IgD-negative memory B cell (primary cell): ENCODE measurements at regions not wholly inside any gene's neighbourhood (a gene's known extent, or its start where the extent isn't known, plus 50 kb on each side); places are given as distances from the start of the nearest gene placed in this dataset.

Source experiments
- H3K27ac Mint-ChIP-seq, 3 donors: one replicate each; pipeline ENCODE4 v1.8.0; 2020 to 2022; ENCODE audit warnings: mild to moderate bottlenecking in 3 of 3, mixed read lengths in 3 of 3, moderate library complexity in 1 of 3
- H3K27me3 Mint-ChIP-seq: one replicate; pipeline ENCODE4 v1.8.0; 2021; ENCODE audit warnings: mixed read lengths
- H3K36me3 Mint-ChIP-seq: one replicate; pipeline ENCODE4 v1.8.0; 2020; ENCODE audit warnings: mild to moderate bottlenecking, mixed read lengths
- H3K4me1 Mint-ChIP-seq, 3 donors: one replicate each; pipeline ENCODE4 v1.8.0; 2020 to 2022; ENCODE audit warnings: mixed read lengths in 3 of 3, mild to moderate bottlenecking in 1 of 3
- H3K4me3 Mint-ChIP-seq, 4 donors: one replicate each; pipeline ENCODE4 v1.8.0; 2020 to 2022; ENCODE audit warnings: mild to moderate bottlenecking in 4 of 4, mixed read lengths in 4 of 4, moderate library complexity in 3 of 4
- H3K9me3 Mint-ChIP-seq, 3 donors: one replicate each; pipeline ENCODE4 v1.8.0; 2020 to 2021; ENCODE audit warnings: mixed read lengths in 3 of 3, mild to moderate bottlenecking in 1 of 3

DNA sequence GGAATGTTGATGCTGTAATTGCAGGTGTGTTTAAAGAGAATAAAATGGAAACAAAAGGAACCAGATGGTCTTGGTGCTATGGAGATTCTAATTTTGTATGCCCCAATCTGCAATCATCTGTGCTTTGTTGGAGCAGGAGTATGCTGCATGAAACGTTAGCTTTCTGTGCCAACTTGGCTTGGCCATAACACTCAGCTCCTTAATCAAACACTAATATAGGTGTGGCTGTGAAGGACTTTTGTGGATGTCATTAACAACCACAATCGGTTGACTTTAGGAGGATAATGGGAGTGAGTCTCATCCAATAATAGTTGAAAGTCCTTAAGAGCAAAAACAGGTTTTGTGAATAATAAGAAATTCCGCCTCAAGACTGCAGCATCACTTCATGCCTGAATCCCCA lies 399.2 kb downstream of the NLGN4X start:
- H3K4me1 Mint-ChIP-seq, result peaks cover 0 to 3% (median 0%) of the 10 kb centered on the region in 3 donors
- H3K36me3 Mint-ChIP-seq, result no peaks in the 10 kb centered on the region
- H3K27me3 Mint-ChIP-seq, result no peaks in the 10 kb centered on the region

DNA sequence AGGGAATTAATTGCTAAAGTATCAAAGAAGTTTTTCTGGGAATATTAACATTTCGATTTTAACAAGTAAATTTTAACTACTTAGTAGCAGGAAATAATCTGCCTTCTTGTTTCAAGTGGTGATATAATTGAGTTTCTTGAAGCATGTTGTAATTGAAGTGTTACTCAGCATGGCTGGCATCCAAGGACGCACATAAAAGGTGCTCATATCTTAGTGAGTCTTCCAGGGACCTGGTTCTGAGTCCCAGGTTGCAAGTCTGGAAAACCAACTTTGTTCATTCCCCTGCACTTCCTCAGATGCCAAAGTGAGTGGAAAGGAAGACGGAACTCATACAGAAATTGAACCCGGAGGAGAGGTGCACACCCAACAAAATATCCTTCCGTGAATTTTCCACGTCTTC lies 399.6 kb downstream of the NLGN4X start:
- no peaks in the 10 kb centered on the region for H3K27me3 Mint-ChIP-seq
- H3K4me3 Mint-ChIP-seq, result peak overlapping the region in 1 of 4 donors; percentile 6
- H3K9me3 Mint-ChIP-seq, result peaks cover 0 to 5% (median 0%) of the 10 kb centered on the region in 3 donors
- no peak overlapping the region for H3K27ac Mint-ChIP-seq
- H3K36me3 Mint-ChIP-seq, result no peaks in the 10 kb centered on the region
- peaks cover 0 to 3% (median 0%) of the 10 kb centered on the region in 3 donors for H3K4me1 Mint-ChIP-seq

More for the DNA sequence above, 399.2 kb downstream of the NLGN4X start:
- Mint-ChIP-seq H3K4me3 (no peak overlapping the region), H3K9me3 (peaks cover 0 to 5% (median 0%) of the 10 kb centered on the region in 3 donors), H3K27ac (no peak overlapping the region)

DNA sequence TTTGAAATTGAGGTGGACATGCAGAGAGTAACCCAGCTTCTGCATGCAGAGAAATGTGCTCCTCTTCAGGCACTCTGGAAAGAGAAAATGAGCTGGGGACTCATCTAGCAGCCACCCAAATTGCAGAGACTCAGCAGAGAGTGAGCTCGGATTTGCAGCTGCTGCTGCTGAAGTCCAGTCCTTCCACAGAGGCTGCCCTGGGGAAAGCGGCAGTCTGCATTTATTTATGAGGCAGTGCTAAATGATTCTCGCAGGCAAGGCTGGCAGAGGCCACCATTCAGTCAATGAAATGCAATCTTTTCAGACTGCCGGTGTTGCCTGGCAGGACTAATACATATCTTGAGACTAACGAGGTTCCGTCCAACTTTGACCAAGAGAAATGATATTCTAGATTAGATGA lies 404.8 kb downstream of the NLGN4X start:
- Mint-ChIP-seq H3K36me3 (no peaks in the 10 kb centered on the region), H3K27me3 (no peaks in the 10 kb centered on the region), H3K27ac (no peak overlapping the region), H3K9me3 (peaks cover 0 to 3% (median 0%) of the 10 kb centered on the region in 3 donors), H3K4me1 (peaks cover 0 to 3% (median 0%) of the 10 kb centered on the region in 3 donors), H3K4me3 (no peak overlapping the region)

DNA sequence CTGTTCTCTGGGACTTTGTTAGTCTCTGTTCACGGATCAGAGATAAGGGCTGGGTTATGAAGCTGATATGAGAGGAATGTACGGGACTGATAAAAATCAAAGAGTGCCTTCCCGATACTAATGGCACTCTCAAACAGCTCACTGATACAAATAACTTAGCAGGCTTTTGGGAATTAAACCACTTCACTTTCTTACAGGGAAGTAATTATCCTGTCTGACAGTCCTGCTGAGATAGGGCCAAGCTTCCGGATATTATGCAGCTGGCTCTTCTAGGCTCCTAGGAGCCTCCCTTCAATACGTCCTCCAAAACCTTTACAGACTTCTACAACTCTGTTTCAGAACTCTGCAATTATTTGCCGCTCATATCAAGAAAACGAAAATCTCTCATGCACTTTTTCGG lies 418.0 kb downstream of the NLGN4X start:
- H3K9me3 Mint-ChIP-seq, result peaks cover 0 to 9% (median 0%) of the 10 kb centered on the region in 3 donors
- no peaks in the 10 kb centered on the region for H3K36me3 Mint-ChIP-seq
- no peaks in the 10 kb centered on the region for H3K4me1 Mint-ChIP-seq
- H3K4me3 Mint-ChIP-seq, result no peak overlapping the region
- H3K27ac Mint-ChIP-seq, result no peak overlapping the region
- H3K27me3 Mint-ChIP-seq, result peaks cover 3% of the 10 kb centered on the region

DNA sequence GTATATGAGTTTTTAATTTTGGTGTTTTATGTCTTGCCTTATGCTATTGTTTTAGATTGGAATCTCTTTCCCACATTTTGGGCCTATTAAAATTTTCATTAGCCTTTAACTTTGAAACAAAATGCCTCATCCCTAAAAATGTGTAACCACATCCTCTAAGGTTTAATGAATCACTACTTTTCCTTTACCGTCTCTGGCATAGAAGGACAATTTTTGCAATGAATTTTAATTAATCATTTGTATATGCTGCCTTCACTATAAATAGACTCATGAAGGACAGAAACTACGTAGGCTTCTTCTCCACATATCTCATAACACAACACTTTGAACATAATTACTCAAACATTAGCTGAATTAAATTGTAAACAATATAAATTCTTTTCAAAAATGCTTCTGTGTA lies 421.5 kb downstream of the NLGN4X start:
- Mint-ChIP-seq H3K4me3 (no peak overlapping the region), H3K9me3 (peaks cover 2 to 8% (median 3%) of the 10 kb centered on the region in 3 donors), H3K27ac (no peak overlapping the region), H3K27me3 (peaks cover 3% of the 10 kb centered on the region), H3K36me3 (no peaks in the 10 kb centered on the region), H3K4me1 (no peaks in the 10 kb centered on the region)

DNA sequence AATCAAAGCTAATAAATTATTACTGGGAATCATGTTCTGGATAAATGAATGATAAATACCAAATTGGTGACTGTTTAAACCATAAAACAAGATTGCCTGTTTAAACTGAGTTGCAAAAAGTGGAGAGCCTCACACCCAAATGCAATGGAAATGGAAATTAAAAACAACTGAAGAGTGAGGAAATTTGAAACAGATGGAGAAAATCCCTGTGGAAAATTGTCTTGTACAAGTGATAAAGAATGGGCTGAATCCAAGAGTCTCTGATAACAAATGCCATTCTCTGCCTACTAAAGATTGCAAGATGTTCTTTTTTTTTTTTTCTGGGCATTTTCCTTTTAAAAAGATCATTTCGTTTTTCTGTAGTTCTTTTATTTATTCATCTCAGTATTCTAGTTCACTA lies 426.3 kb downstream of the NLGN4X start:
- no peaks in the 10 kb centered on the region for H3K4me1 Mint-ChIP-seq
- no peak overlapping the region for H3K4me3 Mint-ChIP-seq
- peaks cover 4 to 10% (median 4%) of the 10 kb centered on the region in 3 donors for H3K9me3 Mint-ChIP-seq
- H3K36me3 Mint-ChIP-seq, result no peaks in the 10 kb centered on the region
- no peak overlapping the region for H3K27ac Mint-ChIP-seq
- no peaks in the 10 kb centered on the region for H3K27me3 Mint-ChIP-seq

DNA sequence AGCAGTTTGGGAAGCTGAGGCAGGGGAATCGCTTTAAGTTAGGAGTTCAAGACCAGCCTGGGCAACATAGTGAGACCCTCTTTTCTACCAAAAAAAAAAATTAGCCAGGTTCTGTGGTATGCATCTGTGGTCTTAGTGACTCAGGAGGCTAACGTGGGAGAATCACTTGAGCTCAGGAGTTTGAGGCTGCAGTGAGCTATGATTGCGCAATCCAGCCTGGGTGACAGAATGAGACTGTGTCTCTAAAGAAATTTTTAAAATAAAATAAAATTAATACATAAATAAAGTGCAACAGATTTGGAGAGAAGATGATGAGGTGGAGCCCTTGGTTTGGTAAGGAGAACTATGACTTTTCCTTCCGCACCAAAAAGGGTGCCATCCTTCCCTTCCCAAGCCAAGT lies 436.9 kb downstream of the NLGN4X start:
- Mint-ChIP-seq H3K4me1 (no peaks in the 10 kb centered on the region), H3K36me3 (no peaks in the 10 kb centered on the region), H3K27me3 (no peaks in the 10 kb centered on the region), H3K27ac (no peak overlapping the region), H3K4me3 (no peak overlapping the region), H3K9me3 (peaks cover 0 to 4% (median 2%) of the 10 kb centered on the region in 3 donors)

DNA sequence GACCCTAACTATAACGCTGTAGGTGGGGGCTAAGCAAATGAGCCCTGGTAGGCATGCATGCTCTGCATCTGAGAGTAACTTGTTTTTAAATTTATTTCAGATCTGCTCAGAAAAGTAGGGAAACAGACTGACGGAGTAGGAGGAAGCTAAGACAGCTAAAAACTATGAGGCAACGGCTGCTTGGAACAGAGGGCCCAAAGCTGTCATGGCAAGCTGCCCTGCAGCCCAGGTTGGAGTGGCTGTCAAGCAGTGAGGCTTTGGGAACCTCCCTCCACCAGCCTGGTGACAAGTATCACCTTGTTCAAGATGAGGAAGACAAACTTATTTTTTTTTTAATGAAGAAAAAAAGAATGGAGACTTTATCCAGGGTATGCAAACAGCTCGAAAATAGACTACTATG lies 439.8 kb downstream of the NLGN4X start:
- Mint-ChIP-seq H3K36me3 (no peaks in the 10 kb centered on the region), H3K9me3 (peaks cover 0 to 4% (median 0%) of the 10 kb centered on the region in 3 donors), H3K4me1 (no peaks in the 10 kb centered on the region), H3K27me3 (no peaks in the 10 kb centered on the region), H3K27ac (no peak overlapping the region), H3K4me3 (no peak overlapping the region)

DNA sequence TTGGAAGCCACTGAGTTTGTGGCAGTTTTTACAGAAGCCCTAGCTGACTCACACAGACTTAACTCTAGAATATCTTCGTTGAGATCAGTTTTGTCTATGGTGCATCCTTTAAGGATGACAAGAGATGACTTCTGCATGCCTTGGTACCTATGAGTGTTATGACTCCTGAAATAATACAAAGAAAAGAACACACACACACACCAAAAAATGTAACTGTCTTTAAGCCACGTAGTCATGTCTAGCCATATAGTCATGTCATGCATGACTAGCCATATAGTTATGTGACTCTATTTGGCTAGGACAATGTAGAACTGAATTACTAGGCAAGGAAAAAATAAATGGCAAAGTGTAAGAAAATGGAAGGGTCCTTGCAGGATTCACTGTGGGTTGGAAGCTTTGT lies 447.8 kb downstream of the NLGN4X start:
- peaks cover 0 to 5% (median 3%) of the 10 kb centered on the region in 3 donors for H3K9me3 Mint-ChIP-seq
- no peaks in the 10 kb centered on the region for H3K27me3 Mint-ChIP-seq
- no peaks in the 10 kb centered on the region for H3K36me3 Mint-ChIP-seq
- no peak overlapping the region for H3K27ac Mint-ChIP-seq
- H3K4me1 Mint-ChIP-seq, result peaks cover 0 to under 1% (median 0%) of the 10 kb centered on the region in 3 donors
- no peak overlapping the region for H3K4me3 Mint-ChIP-seq

DNA sequence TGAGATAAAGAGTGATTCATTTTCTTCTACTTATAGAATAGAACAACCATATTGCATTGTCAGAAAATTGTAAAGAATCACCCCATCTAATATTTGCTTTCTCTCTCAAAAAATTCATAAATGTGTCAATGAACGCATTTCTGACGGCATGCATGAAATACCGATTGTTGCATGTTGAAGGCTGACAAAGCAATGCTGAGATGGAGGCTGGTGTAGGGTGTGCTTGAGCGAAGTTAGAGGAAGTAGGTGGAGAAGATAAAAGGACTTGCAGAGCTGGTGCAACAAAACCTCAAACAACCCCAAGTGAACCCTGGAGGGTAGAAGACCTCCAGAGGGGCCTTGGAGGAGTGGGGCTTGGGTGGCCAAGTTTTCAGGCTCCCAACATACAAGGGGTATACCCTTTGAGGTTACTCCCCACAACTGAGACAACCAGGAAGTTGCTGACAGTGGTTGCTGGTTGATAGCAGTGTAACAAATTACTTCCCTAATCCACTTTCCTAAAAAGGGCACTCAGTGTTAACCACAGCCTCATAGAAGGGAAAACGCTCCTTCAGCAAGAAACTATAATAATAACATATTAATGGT lies 452.7 kb downstream of the NLGN4X start:
- Mint-ChIP-seq H3K27ac (no peak overlapping the region), H3K9me3 (peaks cover 0 to 5% (median 5%) of the 10 kb centered on the region in 3 donors), H3K4me1 (peaks cover 0 to 1% (median 0%) of the 10 kb centered on the region in 3 donors), H3K36me3 (no peaks in the 10 kb centered on the region), H3K4me3 (no peak overlapping the region), H3K27me3 (no peaks in the 10 kb centered on the region)

DNA sequence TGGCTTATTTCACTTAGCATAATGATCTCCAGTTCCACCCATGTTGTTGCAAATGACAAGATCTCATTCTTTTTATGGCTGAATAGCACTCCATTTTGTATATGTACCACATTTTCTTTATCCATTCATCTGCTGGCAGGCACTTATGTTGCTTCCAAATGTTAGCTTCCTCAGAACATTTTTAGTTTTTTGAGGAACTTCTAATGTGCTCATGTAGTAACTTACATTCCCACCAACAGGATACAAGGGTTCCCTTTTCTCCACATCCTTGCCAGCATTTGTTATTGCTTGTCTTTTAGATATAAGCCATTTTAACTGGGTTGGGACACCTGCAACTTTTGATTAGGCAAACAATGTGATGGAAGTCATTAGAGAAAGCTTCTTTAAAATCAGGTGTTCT lies 454.2 kb downstream of the NLGN4X start:
- no peak overlapping the region for H3K27ac Mint-ChIP-seq
- no peaks in the 10 kb centered on the region for H3K27me3 Mint-ChIP-seq
- peaks cover 0 to 5% (median 0%) of the 10 kb centered on the region in 3 donors for H3K9me3 Mint-ChIP-seq
- no peaks in the 10 kb centered on the region for H3K36me3 Mint-ChIP-seq
- no peak overlapping the region for H3K4me3 Mint-ChIP-seq
- peaks cover 0 to 1% (median 0%) of the 10 kb centered on the region in 3 donors for H3K4me1 Mint-ChIP-seq

DNA sequence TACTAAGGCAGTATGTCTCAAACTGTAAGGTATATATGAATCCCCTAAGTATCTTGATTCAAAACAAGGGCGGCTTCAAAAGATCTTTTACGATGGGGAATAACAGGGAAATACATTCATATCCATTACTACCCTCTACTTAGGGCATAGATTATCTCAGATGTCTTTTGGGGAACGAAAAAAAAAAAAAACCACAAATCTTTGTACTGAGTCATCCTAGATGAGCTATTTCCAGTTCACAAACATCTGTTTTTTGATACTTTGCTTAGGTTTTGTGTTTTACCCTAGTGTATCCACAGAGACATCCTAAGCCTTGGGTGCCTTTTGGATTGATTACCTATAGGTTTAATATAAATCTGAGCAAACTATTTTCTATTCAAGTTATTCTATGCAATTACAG lies 457.2 kb downstream of the NLGN4X start:
- Mint-ChIP-seq H3K4me1 (peaks cover 0 to 1% (median 0%) of the 10 kb centered on the region in 3 donors), H3K27ac (no peak overlapping the region)

DNA sequence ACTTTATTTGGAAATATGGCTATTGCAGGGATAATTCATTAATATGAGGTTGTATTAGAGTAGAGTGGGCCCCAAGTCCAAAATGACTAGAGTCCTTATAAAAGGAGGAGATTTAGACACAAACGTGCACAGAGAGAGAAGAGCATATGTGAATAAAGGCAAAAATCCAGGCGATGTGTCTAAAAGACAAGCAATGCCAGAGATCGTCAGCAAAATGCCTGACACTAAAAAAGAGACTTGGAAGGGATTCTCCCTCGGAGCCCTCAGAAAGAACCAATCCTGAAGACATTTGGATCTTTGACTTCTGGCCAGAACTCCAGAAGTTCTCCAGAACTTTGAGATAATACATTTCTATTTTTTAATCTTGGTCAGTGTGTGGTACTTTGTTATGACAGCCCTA lies 472.1 kb downstream of the NLGN4X start:
- H3K4me1 Mint-ChIP-seq, result peaks cover 0 to 2% (median 0%) of the 10 kb centered on the region in 3 donors
- peaks cover 4% of the 10 kb centered on the region for H3K36me3 Mint-ChIP-seq

More for the DNA sequence above, 457.2 kb downstream of the NLGN4X start:
- H3K9me3 Mint-ChIP-seq, result peaks cover 0 to 2% (median 0%) of the 10 kb centered on the region in 3 donors
- H3K36me3 Mint-ChIP-seq, result no peaks in the 10 kb centered on the region
- H3K4me3 Mint-ChIP-seq, result no peak overlapping the region
- no peaks in the 10 kb centered on the region for H3K27me3 Mint-ChIP-seq

DNA sequence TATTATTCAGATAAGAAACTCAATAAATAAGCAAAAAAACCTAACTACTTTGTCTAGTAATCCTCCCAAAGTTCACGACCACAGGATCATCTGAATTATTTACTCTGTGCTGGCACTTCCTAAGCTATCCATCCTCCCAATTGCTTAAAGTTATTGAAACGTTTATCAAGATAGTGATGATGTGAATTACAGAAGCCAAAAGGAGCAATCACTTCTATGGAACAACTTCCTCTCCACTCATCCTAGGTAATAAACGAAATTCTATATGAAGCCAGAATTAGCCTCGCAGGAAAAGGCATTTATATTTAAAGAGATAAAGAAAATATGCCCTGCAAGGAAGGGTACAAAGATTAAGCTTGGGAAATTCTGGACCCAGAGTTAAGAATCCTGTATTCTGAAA lies 475.4 kb downstream of the NLGN4X start:
- Mint-ChIP-seq H3K27ac (no peak overlapping the region), H3K4me3 (no peak overlapping the region), H3K27me3 (no peaks in the 10 kb centered on the region), H3K36me3 (peaks cover 2% of the 10 kb centered on the region), H3K4me1 (no peaks in the 10 kb centered on the region), H3K9me3 (peaks cover 0 to 16% (median under 1%) of the 10 kb centered on the region in 3 donors)

More for the DNA sequence above, 472.1 kb downstream of the NLGN4X start:
- Mint-ChIP-seq H3K27me3 (no peaks in the 10 kb centered on the region), H3K9me3 (peaks cover 0 to 16% (median 6%) of the 10 kb centered on the region in 3 donors), H3K27ac (no peak overlapping the region), H3K4me3 (no peak overlapping the region)

DNA sequence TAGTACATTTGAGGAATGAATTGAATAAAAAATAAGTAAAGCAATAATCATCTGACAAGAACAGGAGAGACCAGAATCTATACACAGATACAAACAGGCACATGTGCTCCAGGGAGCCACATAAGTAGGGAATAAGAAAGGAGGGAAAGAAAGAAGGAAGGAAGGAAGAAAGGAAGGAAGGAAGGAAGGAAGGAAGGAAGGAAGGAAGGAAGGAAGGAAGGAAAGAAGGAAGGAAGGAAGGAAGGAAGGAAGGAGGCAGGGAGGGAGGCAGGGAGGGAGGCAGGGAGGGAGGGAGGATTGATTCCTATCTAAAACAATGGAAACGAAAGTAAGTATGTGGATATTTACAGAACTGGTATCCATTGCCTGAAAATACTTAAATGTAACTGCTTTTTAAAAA lies 475.8 kb downstream of the NLGN4X start:
- peaks cover 0 to 14% (median 2%) of the 10 kb centered on the region in 3 donors for H3K9me3 Mint-ChIP-seq
- H3K27ac Mint-ChIP-seq, result no peak overlapping the region
- no peak overlapping the region for H3K4me3 Mint-ChIP-seq
- peaks cover 2% of the 10 kb centered on the region for H3K36me3 Mint-ChIP-seq
- no peaks in the 10 kb centered on the region for H3K4me1 Mint-ChIP-seq
- no peaks in the 10 kb centered on the region for H3K27me3 Mint-ChIP-seq

DNA sequence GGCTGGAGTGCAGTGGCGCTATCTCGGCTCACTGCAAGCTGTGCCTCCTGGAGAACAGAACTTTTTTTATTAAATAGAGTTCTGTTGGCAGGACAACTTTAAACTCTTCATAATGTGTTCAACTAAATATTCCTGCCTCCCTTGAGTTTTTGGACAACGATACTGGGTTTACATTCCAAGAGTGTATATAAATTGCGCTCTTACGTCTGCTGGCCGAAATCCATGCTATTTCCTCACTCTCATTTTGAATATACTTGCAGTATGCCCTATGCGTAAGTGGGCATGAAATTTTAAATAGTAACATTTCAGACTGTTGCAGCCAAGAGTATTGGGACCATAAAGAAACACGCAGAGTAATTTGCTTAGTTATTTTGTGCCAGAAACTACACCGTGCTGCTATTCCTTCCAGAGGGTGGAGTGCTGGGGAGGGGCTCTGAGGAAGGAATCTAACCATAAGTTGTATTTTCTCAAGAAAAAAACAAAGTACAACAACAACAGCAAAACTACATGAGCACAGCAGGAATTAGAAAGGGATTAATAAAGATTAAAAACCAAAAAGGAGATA lies 480.0 kb downstream of the NLGN4X start:
- Mint-ChIP-seq H3K4me1 (peaks cover 0 to 1% (median 0%) of the 10 kb centered on the region in 3 donors), H3K36me3 (no peaks in the 10 kb centered on the region), H3K4me3 (no peak overlapping the region), H3K27me3 (no peaks in the 10 kb centered on the region), H3K9me3 (peaks cover 0 to 9% (median 8%) of the 10 kb centered on the region in 3 donors), H3K27ac (no peak overlapping the region)
